HepG2 (cell line): ENCODE measurements at regions not wholly inside any gene's neighbourhood (a gene's known extent, or its start where the extent isn't known, plus 50 kb on each side); places are given as distances from the start of the nearest gene placed in this dataset.

ENCODE experiments used
- CEBPB ChIP-seq: IDR thresholded peaks from 2 replicates; pipeline ENCODE4 v1.6.1; 2011; ENCODE audit warnings: low read depth, low read length, improper control_type of control experiment, borderline replicate concordance
- IKZF4 ChIP-seq: sonication (generic); formaldehyde crosslinking; IDR thresholded peaks from 2 replicates; pipeline ENCODE4 v1.5.1; 2020; ENCODE audit warnings: borderline replicate concordance, mild to moderate bottlenecking, low read depth, missing genetic modification reagents; ENCODE audit errors: not compliant biosample characterization
- SOX6 ChIP-seq, 2 experiments: fragments of 450-650 bp in 1 of 2; sonication (generic) in 1 of 2; formaldehyde crosslinking in 1 of 2; IDR thresholded peaks; 2 replicates each; pipeline versions ENCODE4 v1.4.0 to v1.6.1; 2017 to 2020; ENCODE audit warnings: antibody characterized with exemption in 1 of 2, mild to moderate bottlenecking in 1 of 2, missing genetic modification reagents in 1 of 2
- YY1 ChIP-seq: IDR thresholded peaks from 2 replicates; pipeline ENCODE4 v1.6.1; 2011; ENCODE audit warnings: low read length, low read depth, moderate library complexity, mild to moderate bottlenecking; ENCODE audit not compliant: insufficient read depth, insufficient replicate concordance
- ZFP41 ChIP-seq: sonication (generic); formaldehyde crosslinking; IDR thresholded peaks from 2 replicates; pipeline ENCODE4 v1.4.0; 2020; ENCODE audit warnings: mild to moderate bottlenecking, missing genetic modification reagents, borderline replicate concordance
- ZNF501 ChIP-seq: sonication (generic); formaldehyde crosslinking; IDR thresholded peaks from 2 replicates; pipeline ENCODE4 v1.5.1; 2020; ENCODE audit warnings: mild to moderate bottlenecking, moderate library complexity, missing genetic modification reagents
- TF ChIP-seq, protein P1 (sequence below): IDR thresholded peaks from 2 replicates; pipeline ENCODE4 v1.6.1; 2016; ENCODE audit warnings: low read depth

DNA sequence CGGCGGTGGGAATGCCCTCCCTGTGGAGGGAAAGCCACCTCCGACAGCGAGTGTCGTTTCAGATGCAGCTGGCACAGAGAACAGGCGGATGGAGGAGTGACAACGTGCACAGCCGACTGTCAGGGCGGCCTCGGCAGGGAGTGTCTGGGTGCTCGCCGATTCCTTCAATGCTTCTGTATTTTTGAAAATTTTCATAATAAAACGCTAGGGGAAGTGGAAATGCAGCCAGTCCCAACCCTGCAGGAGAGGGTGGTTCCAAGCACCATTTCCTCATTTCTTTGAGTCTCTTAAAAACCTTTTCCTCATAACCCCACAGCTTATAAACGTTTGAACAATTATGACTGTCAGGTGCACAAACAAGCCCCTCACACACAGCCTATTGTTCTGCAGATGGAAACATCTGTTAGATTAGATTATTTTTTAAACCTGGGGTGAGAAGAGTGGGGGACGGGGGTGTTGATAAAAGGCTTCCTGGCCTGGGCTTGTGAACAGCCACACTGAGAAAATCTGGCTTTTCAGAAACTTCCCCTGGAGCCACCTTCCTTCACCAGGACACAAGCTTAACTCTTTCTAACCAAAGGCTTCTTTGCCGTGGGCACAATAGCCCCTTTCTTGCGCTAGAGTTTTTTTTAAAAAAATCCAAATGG lies 228.9 kb downstream of the ANKRD60 start:
- TF ChIP-seq, protein P1, sequence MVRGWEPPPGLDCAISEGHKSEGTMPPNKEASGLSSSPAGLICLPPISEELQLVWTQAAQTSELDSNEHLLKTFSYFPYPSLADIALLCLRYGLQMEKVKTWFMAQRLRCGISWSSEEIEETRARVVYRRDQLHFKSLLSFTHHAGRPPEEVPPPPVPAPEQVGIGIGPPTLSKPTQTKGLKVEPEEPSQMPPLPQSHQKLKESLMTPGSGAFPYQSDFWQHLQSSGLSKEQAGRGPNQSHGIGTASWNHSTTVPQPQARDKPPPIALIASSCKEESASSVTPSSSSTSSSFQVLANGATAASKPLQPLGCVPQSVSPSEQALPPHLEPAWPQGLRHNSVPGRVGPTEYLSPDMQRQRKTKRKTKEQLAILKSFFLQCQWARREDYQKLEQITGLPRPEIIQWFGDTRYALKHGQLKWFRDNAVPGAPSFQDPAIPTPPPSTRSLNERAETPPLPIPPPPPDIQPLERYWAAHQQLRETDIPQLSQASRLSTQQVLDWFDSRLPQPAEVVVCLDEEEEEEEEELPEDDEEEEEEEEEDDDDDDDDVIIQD (CRISPR knock-in tag) = no peak
- TF ChIP-seq SOX6 (IDR thresholded peaks at IDR 0.05) (no peak), SOX6 (CRISPR knock-in tag; IDR thresholded peaks at IDR 0.05) (no peak), ZNF501 (CRISPR knock-in tag) (no peak), YY1 (no peak), IKZF4 (CRISPR knock-in tag) (no peak), ZFP41 (CRISPR knock-in tag) (no peak), CEBPB (no peak)
